Activated CD4-positive, alpha-beta T cell treated with anti-CD3 and anti-CD28 coated beads, Interleukin-2, Interleukin-6, amounts not matched to agents 100 ng/mL and 50 ng/mL, durations not matched to agents 16 hours and 8 hours (primary cell): ENCODE measurements at regions not wholly inside any gene's neighbourhood (a gene's known extent, or its start where the extent isn't known, plus 50 kb on each side); places are given as distances from the start of the nearest gene placed in this dataset.
"Not testable (repeated sequence)": the region's sequence is repeated elsewhere in the genome, so short reads cannot be mapped to it uniquely, and the experiment has no call there.

Experiments
- DNase-seq: peaks from one replicate; pipeline ENCODE4 v3.0.0-alpha.2; 2020

DNA sequence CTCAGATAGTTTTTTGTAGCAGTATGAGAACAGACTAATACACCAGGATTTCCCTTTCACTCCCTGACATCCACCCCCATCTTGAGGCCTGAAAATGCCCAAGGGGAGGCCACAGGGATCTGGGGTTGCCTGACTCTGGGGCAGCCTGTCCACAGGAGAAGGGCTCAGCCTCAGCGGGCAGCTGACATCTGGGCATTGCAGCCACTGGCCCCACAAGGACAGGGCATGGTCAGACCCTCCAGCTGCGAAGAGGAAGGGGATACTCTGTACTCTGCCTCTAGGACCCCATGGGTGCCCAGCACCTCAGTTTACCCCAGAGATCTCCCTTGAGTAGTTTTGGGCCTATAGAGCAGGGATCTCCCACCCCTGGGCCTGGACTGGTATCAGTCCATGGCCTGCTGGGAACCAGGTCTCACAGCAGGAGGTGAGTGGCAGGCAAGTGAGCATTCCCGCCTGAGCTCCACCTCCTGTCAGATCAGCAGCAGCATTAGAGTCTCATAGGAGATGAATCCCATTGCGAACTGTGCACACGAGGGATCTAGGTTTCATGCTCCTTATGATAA, 138.9 kb downstream of the HMX1 start:
- DNase-seq: no peak

DNA sequence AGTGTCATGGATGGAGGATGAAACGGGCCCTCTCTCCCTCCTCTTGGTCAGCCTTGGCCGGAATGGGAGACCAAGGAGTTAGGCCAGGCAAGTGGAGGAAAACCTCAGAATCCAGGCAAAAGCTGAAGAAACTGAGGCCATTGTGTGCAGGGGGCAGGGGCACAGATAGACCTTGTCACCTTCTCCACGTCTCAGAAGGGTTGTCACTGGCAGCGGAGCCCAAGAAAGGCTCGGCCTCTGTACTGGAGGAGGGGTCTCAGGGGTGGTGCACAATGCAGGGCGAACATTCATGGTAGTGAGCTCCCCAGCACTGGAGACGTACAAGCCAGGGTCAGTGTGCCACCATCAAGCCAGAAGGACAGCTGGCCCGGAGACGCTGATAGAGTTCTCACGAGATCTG, 139.5 kb downstream of the CPZ start:
- DNase-seq: no peak

DNA sequence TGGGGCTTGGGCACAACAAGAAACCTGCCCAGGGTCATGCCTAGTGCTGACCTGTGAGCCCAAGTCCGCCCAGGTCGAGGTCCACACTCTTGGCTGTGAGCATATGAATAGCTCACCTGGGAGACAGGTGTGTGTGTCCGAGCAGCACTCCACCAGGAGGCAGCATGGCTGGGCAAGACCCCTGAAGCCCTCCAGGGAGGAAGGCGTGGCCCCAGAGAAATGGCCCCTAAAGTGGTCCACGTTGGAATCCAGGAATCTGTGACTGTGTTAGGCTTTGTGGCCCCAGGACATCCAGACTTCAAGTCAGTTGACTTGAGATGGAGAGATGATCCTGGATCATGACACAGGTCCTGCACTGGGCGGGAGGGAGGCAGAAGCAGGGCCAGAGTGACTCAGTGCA, 138.8 kb downstream of the CPZ start:
- no peak for DNase-seq

DNA sequence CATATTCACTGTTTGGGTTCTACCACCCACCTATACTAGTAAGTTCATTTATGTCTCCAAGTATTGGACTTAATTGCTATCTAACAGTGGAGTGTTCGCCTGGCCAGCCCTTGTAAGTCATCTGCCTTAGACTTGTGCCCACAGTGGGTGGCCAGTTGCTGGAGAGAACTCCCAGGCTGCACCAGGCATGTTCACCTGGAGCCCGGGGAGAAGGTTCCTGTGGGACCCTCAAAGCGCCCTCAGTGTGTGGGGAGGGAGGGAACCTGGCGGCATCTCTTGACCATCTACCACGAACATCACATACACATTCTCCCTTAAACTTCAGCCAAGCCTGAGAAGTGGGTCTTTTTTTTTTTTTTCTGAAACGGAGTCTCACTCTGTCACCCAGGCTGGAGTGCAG, 138.1 kb downstream of the CPZ start:
- no peak for DNase-seq

GRCh38 chr4:8730159-8730558, 137.6 kb downstream of the CPZ start:
- no peak for DNase-seq

GRCh38 chr4:8729408-8730149, 137.0 kb downstream of the CPZ start:
- no peak for DNase-seq

- DNase-seq: no peak
Measured at GRCh38 chr4:8728536-8729407, 136.2 kb downstream of the CPZ start.

GRCh38 chr4:8727546-8728510, 135.3 kb downstream of the CPZ start:
- no peak for DNase-seq

DNA sequence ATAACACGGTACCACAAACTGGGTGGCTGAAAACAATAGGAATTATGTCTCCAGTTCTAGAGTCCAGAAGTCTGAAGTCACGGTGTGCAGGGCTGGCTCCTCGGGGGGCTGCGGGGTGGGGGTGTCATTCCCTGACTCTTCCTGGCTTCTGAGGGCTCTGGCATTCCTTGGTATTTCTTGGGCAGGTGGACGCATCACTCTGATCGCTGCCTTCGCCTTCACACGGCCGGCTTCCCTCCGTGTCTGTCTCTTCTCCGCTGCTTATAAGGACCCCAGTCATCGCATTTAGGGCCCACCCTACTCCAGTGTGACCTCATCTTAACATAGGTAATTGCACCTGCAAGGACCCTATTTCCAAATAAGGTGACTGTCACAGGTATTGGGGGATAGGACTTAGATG, 134.6 kb downstream of the CPZ start:
- DNase-seq: no peak

DNA sequence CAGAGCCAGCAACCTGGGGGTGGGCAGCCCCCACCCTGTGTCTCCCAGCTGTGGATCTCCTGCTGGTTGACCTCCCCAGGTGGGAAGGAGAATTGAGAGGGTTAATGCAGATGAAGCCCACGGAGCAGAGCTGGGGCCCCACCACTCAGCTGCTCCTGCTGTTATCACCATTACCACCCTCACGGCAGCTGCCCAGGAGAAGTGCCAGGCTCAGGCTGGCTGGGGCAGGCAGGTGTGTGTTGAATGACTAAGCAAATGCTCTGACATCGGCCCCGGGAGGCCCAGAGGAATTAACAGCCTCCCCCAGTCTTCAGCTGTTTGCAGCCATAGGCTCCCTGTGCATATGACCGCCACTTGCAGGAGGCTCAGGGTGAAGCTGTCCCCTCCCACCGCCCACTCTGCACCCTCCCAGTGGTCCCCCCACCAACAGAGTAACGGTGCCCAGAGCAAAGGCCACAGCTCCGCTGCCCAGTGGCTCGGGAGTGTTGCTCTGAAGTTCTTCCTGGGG, 133.8 kb downstream of the CPZ start:
- DNase-seq: no peak

DNA sequence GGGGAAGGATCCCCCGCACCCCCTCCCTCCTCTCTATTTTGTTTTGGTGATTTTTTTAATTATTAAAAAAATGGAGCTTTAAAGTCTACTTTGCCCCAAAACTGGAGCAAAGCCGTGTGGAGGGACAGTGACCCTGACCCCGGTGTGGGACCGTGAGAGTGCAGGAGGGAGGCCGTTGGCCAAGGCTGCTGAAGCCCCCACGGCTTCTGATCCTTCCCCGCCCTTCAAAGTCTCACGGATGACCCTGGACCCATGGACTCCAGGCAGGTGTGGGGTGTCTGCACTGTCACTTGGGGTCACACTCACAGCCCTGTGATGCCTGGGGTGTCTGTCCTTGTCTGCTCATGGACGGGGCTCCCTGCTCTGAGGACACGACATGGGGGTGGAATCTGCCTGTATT, 133.3 kb downstream of the CPZ start:
- DNase-seq: no peak

GRCh38 chr4:8725071-8725841, 132.7 kb downstream of the CPZ start:
- DNase-seq: no peak

GRCh38 chr4:8724436-8725070, 132.0 kb downstream of the CPZ start:
- DNase-seq: no peak

DNA sequence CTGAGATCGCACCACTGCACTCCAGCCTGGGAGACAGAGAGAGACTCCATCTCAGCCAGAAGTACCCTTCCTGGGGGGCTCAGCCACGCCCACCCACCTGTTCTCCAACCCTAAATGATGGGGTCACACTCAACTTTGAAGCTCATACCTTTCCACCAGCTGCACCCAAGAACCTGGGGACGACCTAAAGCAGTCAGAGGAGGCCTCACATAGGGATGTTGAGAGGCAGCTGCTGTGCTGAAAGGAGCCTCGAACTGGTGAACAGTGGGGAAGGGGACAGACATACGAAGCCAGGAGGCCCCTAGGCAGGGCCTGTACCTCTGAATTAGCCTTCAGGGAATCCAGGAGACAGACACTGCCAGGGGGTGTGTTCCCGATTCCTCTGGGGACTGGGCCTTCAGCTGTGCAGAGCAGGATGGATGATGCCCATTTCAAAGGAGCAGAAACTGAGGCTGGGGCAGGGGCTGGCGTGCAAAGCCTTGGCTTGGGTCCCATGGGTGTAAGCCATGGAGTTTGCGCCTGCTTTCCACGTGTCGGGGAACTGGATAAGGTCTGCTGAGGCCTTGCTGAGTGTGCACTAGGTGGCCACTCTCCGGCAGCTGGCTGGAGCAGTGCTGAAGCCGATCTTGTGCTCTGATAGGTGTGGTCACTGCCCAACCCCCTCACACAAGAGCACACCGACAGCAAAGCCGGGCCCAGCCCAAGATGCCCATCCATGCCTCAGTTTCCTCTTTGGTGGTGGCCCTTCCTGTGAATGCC, 130.8 kb downstream of the CPZ start:
- DNase-seq: no peak

DNA sequence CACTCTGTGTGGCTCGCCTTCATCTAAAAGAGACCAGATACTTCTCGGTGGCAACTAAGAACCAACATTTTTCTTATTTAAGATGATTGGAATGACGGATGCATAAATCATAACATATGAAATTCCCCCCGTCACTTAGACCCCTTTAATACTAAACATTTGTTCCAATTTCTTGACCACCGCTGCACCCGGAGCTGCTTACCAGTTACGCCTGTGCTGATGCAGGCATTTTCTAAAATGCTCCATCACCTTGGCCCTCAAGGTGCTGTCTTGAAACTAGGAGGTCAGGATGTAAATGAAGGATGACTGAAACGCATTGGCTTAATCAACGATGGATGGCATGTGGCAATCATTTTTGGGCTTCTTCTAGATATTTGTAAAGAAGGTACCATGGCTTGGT, 130.0 kb downstream of the CPZ start:
- DNase-seq: no peak

DNA sequence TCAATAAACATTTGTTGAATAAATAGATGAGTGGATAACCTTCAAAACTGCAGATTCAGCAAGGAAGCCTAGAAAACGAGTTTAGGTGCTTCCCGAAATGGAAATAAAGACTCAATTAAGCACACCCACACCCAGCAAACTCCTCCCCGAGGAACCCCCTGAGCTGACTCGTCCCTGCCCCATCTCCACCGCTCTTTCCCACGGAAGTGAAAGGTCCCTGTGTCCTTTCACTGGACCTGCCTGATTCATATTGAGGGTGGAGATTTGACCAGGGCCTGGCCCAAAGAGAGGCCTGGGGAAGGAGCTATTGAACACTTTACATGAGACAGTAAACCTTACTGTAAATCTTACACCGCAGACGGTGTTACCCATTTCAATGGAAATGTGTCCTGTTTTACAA, 129.1 kb downstream of the CPZ start:
- DNase-seq: no peak

- no peak for DNase-seq
Measured at GRCh38 chr4:8719421-8719820, 126.9 kb downstream of the CPZ start.

- DNase-seq: not testable (repeated sequence)
Measured at GRCh38 chr4:8717470-8717869, 124.9 kb downstream of the CPZ start.

DNA sequence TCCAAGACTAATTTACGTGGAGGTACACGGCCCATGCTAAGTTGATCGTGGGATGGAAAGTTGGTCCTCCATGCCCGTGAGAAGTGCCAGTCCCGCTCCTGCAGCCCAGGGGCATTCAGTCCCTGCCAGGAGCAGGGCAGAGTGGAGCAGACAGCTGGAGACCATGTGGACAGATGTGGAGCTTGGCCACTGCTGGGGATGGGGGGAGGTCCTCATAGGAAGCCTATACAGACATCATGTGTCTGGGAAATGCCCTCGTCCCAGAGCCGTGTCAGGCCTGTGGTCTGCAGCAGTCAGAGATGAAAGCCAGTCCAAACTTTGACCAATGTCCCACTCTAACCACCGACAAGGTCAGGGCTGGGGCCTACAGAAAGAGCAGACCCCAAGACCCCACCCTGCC, 118.4 kb downstream of the CPZ start:
- DNase-seq: no peak

DNA sequence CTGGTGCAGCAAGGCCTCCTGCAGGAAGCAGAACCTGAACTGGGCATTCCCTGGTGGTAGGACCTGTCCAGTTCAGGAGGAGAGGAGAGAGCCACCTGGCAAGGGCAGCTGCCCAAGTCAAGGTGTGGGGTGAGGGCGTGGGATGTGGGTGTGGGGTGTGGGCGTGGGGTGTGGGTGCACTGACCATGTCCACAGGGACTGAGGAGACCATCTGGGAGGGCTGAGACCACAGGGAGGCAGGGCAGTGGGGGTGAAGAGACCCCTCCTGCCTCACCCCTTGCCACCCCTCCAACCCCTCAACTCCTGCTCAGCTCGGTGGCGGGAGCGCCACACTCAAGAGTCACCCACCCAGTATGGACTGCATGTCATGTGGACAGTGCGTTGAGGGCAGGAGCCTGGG, 117.9 kb downstream of the CPZ start:
- no peak for DNase-seq
